Ovary (tissue), 3 donors: ENCODE measurements at regions not wholly inside any gene's neighbourhood (a gene's known extent, or its start where the extent isn't known, plus 50 kb on each side); places are given as distances from the start of the nearest gene placed in this dataset.
"Not testable (repeated sequence)": the region's sequence is repeated elsewhere in the genome, so short reads cannot be mapped to it uniquely, and the experiment has no call there.

Experiments used
- POLR2A ChIP-seq: fragments of 450-650 bp; IDR thresholded peaks from one replicate; pipeline ENCODE4 v1.6.1; 2017; ENCODE audit warnings: antibody characterized with exemption, mild to moderate bottlenecking, moderate library complexity
- TF ChIP-seq, protein P1 (sequence below), 3 donors: fragments of 450-650 bp in 2 of 3; fragments of 200-600 bp in 1 of 3; IDR thresholded peaks; one replicate each; pipeline versions ENCODE4 v1.5.1 to v1.8.0; 2016 to 2022; ENCODE audit warnings: antibody characterized with exemption in 3 of 3, mild to moderate bottlenecking in 1 of 3
- donor health status: DM: no; HTN: no; CAD: no.

GRCh38 chr7:3182055-3182454, 119.0 kb upstream of the SDK1 start:
- not testable (repeated sequence) for TF ChIP-seq POLR2A
- TF ChIP-seq, protein P1, sequence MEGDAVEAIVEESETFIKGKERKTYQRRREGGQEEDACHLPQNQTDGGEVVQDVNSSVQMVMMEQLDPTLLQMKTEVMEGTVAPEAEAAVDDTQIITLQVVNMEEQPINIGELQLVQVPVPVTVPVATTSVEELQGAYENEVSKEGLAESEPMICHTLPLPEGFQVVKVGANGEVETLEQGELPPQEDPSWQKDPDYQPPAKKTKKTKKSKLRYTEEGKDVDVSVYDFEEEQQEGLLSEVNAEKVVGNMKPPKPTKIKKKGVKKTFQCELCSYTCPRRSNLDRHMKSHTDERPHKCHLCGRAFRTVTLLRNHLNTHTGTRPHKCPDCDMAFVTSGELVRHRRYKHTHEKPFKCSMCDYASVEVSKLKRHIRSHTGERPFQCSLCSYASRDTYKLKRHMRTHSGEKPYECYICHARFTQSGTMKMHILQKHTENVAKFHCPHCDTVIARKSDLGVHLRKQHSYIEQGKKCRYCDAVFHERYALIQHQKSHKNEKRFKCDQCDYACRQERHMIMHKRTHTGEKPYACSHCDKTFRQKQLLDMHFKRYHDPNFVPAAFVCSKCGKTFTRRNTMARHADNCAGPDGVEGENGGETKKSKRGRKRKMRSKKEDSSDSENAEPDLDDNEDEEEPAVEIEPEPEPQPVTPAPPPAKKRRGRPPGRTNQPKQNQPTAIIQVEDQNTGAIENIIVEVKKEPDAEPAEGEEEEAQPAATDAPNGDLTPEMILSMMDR (IDR thresholded peaks at IDR 0.05), result not testable (repeated sequence)
